ENCODE measurements at regions not wholly inside any gene's neighbourhood (a gene's known extent, or its start where the extent isn't known, plus 50 kb on each side); places are given as distances from the start of the nearest gene placed in this dataset.

DNA sequence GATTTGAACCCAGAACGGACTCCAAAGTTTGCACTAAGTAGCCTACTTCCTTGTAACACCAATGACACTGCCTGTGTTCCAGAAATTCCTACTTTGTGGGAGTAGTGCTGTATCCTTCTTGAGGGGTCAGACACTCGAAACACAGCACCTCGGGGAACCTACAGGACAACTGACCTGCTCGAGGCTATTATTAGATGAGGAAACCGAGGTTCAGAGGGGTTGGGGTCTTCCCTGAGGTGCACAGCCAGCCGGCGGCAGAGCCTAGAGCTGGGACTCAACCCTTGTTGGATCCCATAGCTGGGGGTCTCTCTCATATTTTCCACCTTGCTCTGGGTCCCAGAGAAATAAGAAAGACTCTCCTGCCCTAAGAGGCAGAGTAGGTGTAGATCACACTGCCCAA lies 89.8 kb upstream of the PTPN1 start:
- Histone ChIP-seq H2AFZ (ENCODE audit: low read length) (no peak overlapping the region), H4K20me1 (ENCODE audit: insufficient read depth, low read length, poor library complexity, severe bottlenecking) (no peaks in the 10 kb centered on the region), H3K4me2 (ENCODE audit: low read depth, low read length, poor library complexity, severe bottlenecking) (no peak overlapping the region), H3K4me1 (ENCODE audit: insufficient read depth, low read length, poor library complexity, severe bottlenecking) (no peaks in the 10 kb centered on the region), H3K36me3 (ENCODE audit: insufficient read depth, low read length) (no peaks in the 10 kb centered on the region), H3K27me3 (ENCODE audit: insufficient read depth, low read length, poor library complexity, severe bottlenecking) (no peaks in the 10 kb centered on the region), H3K79me2 (ENCODE audit: insufficient read depth, low read length) (no peaks in the 10 kb centered on the region), H3F3A (ENCODE audit: low read depth) (no peaks in the 10 kb centered on the region), H3K9ac (ENCODE audit: low read depth, low read length, poor library complexity, severe bottlenecking) (no peak overlapping the region), H3K4me3 (ENCODE audit: low read length, poor library complexity, severe bottlenecking) (no peak overlapping the region), H3K9me2 (replicated peaks; ENCODE audit: low read depth, low read length) (no peaks in the 10 kb centered on the region), H3K9me3 (ENCODE audit: insufficient read depth, low read depth, low read length) (no peaks in the 10 kb centered on the region)
- TF ChIP-seq EZH2phosphoT487 (IDR thresholded peaks at IDR 0.05; ENCODE audit: borderline replicate concordance): no peak
- TF ChIP-seq, protein P1, sequence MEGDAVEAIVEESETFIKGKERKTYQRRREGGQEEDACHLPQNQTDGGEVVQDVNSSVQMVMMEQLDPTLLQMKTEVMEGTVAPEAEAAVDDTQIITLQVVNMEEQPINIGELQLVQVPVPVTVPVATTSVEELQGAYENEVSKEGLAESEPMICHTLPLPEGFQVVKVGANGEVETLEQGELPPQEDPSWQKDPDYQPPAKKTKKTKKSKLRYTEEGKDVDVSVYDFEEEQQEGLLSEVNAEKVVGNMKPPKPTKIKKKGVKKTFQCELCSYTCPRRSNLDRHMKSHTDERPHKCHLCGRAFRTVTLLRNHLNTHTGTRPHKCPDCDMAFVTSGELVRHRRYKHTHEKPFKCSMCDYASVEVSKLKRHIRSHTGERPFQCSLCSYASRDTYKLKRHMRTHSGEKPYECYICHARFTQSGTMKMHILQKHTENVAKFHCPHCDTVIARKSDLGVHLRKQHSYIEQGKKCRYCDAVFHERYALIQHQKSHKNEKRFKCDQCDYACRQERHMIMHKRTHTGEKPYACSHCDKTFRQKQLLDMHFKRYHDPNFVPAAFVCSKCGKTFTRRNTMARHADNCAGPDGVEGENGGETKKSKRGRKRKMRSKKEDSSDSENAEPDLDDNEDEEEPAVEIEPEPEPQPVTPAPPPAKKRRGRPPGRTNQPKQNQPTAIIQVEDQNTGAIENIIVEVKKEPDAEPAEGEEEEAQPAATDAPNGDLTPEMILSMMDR (conservative IDR thresholded peaks at IDR 0.05; ENCODE audit: low read length): no peak

DNA sequence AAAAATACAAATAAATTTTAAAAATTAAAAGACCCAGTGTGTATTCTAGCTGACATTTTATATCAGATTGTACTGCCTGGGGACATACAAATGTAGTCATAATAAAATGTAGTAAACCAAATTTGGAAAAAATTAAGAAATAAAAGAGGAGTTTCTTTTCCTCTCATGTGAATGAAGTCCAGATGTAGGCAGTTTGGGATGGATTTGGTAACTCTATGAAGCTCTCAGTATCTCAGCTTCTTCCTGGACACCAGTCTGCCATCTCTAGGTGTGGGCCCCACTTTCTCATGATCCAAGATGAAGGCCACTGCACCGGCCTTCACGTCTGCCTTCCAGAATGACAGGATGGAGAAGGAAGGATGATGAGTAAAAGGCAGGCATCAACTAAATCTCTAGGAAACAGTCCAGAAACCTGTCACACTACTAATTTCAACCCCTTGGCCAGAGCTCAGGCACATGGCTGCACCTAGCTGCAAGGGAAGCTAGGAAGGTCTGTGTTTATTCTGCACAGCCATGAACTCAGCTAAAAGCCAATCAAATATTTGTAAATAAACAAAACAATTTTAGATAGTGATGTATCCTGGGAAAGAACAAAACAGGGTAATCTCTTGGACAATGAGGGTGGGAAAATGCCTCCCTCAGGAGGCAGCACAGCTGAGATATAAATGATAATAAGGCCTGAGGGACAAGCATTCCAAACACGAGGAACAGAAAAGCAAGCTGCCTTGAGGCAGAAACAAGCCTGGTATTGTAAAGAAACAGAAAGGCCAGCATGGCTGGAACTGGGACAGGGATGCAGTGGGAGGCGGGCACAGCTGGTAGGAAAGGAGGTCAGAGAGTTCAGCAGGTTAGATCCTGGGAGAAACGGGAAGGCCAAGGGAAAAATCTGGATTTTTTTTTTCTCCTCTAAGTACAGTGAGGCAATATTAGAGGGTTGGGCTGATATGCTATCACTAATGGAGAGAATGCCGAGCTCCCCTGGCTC lies 88.5 kb upstream of the PTPN1 start:
- H3K4me1 ChIP-seq (ENCODE audit: insufficient read depth, low read length, poor library complexity, severe bottlenecking): no peaks in the 10 kb centered on the region
- no peaks in the 10 kb centered on the region for H3K79me2 ChIP-seq (ENCODE audit: insufficient read depth, low read length)
- H3F3A ChIP-seq (ENCODE audit: low read depth): no peaks in the 10 kb centered on the region
- no peaks in the 10 kb centered on the region for H3K36me3 ChIP-seq (ENCODE audit: insufficient read depth, low read length)
- no peak for TF ChIP-seq EZH2phosphoT487 (IDR thresholded peaks at IDR 0.05; ENCODE audit: borderline replicate concordance)
- TF ChIP-seq, protein P1 (conservative IDR thresholded peaks at IDR 0.05; ENCODE audit: low read length): no peak
- H2AFZ ChIP-seq (ENCODE audit: low read length): no peak overlapping the region
- H3K9me2 ChIP-seq (replicated peaks; ENCODE audit: low read depth, low read length): no peaks in the 10 kb centered on the region
- no peaks in the 10 kb centered on the region for H3K27me3 ChIP-seq (ENCODE audit: insufficient read depth, low read length, poor library complexity, severe bottlenecking)
- H3K9ac ChIP-seq (ENCODE audit: low read depth, low read length, poor library complexity, severe bottlenecking): no peak overlapping the region
- no peak overlapping the region for H3K4me2 ChIP-seq (ENCODE audit: low read depth, low read length, poor library complexity, severe bottlenecking)
- no peaks in the 10 kb centered on the region for H4K20me1 ChIP-seq (ENCODE audit: insufficient read depth, low read length, poor library complexity, severe bottlenecking)
- no peak overlapping the region for H3K4me3 ChIP-seq (ENCODE audit: low read length, poor library complexity, severe bottlenecking)
- H3K9me3 ChIP-seq (ENCODE audit: insufficient read depth, low read depth, low read length): no peaks in the 10 kb centered on the region

DNA sequence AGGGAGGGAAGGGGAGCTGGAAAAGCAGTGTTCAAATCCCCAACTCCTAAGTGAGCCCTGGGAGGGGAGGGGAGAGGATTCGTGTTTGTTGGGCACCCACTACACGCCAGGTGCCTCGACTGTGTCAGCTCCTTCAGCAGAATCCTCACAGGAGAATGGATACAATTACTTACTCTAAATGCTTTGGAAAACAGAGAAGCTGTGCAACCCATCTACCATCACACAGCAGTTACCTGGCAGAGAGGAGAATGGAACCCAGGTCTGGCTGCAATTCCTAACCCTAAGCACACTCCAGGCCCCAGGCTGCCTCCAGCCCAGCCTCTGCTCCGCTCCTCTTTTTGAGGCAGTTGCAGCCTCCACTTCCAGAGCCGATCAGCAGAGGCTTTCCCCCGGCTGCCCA lies 86.4 kb upstream of the PTPN1 start:
- no peaks in the 10 kb centered on the region for H4K20me1 ChIP-seq (ENCODE audit: insufficient read depth, low read length, poor library complexity, severe bottlenecking)
- H3K4me3 ChIP-seq (ENCODE audit: low read length, poor library complexity, severe bottlenecking): no peak overlapping the region
- no peaks in the 10 kb centered on the region for H3K9me3 ChIP-seq (ENCODE audit: insufficient read depth, low read depth, low read length)
- H3K79me2 ChIP-seq (ENCODE audit: insufficient read depth, low read length): no peaks in the 10 kb centered on the region
- no peaks in the 10 kb centered on the region for H3K36me3 ChIP-seq (ENCODE audit: insufficient read depth, low read length)
- no peaks in the 10 kb centered on the region for H3F3A ChIP-seq (ENCODE audit: low read depth)
- no peaks in the 10 kb centered on the region for H3K27me3 ChIP-seq (ENCODE audit: insufficient read depth, low read length, poor library complexity, severe bottlenecking)
- no peaks in the 10 kb centered on the region for H3K9me2 ChIP-seq (replicated peaks; ENCODE audit: low read depth, low read length)
- H3K9ac ChIP-seq (ENCODE audit: low read depth, low read length, poor library complexity, severe bottlenecking): no peak overlapping the region
- H3K4me1 ChIP-seq (ENCODE audit: insufficient read depth, low read length, poor library complexity, severe bottlenecking): no peaks in the 10 kb centered on the region
- TF ChIP-seq EZH2phosphoT487 (IDR thresholded peaks at IDR 0.05; ENCODE audit: borderline replicate concordance): no peak
- TF ChIP-seq, protein P1 (conservative IDR thresholded peaks at IDR 0.05; ENCODE audit: low read length): no peak
- H3K4me2 ChIP-seq (ENCODE audit: low read depth, low read length, poor library complexity, severe bottlenecking): no peak overlapping the region
- no peak overlapping the region for H2AFZ ChIP-seq (ENCODE audit: low read length)

Data from Loucy (cell line).